HG03432 (cell line): ENCODE measurements at regions not wholly inside any gene's neighbourhood (a gene's known extent, or its start where the extent isn't known, plus 50 kb on each side); places are given as distances from the start of the nearest gene placed in this dataset.
"Not testable (repeated sequence)": the region's sequence is repeated elsewhere in the genome, so short reads cannot be mapped to it uniquely, and the experiment has no call there.

Source experiments
- ATAC-seq: cut with Tn5 transposase; IDR thresholded peaks from one replicate; pipeline ENCODE4 v1.9.1; 2021; ENCODE audit warnings: mild to moderate bottlenecking, moderate library complexity; ENCODE audit not compliant: unreplicated experiment

GRCh38 chr15:21024235-21024987, 158.3 kb upstream of the POTEB2 start:
- not testable (repeated sequence) for ATAC-seq

GRCh38 chr15:21018176-21018575, 152.1 kb upstream of the POTEB2 start:
- ATAC-seq: not testable (repeated sequence)

GRCh38 chr15:21017326-21017725, 151.2 kb upstream of the POTEB2 start:
- not testable (repeated sequence) for ATAC-seq

GRCh38 chr15:21016589-21016988, 150.5 kb upstream of the POTEB2 start:
- ATAC-seq: not testable (repeated sequence)

- ATAC-seq: not testable (repeated sequence)
These were observed 149.1 kb upstream of the POTEB2 start for GRCh38 chr15:21015171-21015570.

- ATAC-seq: not testable (repeated sequence)
These were observed 147.2 kb upstream of the POTEB2 start for GRCh38 chr15:21013308-21013707.

- ATAC-seq: not testable (repeated sequence)
These were observed 143.5 kb upstream of the POTEB2 start for GRCh38 chr15:21009651-21010050.

GRCh38 chr15:21003459-21003858, 137.3 kb upstream of the POTEB2 start:
- ATAC-seq: not testable (repeated sequence)

GRCh38 chr15:21001950-21002349, 135.8 kb upstream of the POTEB2 start:
- ATAC-seq: not testable (repeated sequence)

GRCh38 chr15:20991691-20992090, 125.6 kb upstream of the POTEB2 start:
- not testable (repeated sequence) for ATAC-seq

- not testable (repeated sequence) for ATAC-seq
These were observed 125.1 kb upstream of the POTEB2 start for GRCh38 chr15:20991253-20991652.

- not testable (repeated sequence) for ATAC-seq
These were observed 120.7 kb upstream of the POTEB2 start for GRCh38 chr15:20986775-20987174.

- peak; percentile 66 for ATAC-seq
These were observed 111.9 kb upstream of the POTEB2 start for GRCh38 chr15:20978057-20978456.

- not testable (repeated sequence) for ATAC-seq
These were observed 106.6 kb upstream of the POTEB2 start for GRCh38 chr15:20972762-20973161.

- not testable (repeated sequence) for ATAC-seq
These were observed 93.2 kb upstream of the POTEB2 start for GRCh38 chr15:20959299-20959698.

- ATAC-seq: not testable (repeated sequence)
These were observed 63.2 kb upstream of the POTEB2 start for GRCh38 chr15:20929322-20929721.
